ENCODE measurements at regions not wholly inside any gene's neighbourhood (a gene's known extent, or its start where the extent isn't known, plus 50 kb on each side); places are given as distances from the start of the nearest gene placed in this dataset.

- no peak for TF ChIP-seq POLR2AphosphoS5 (IDR thresholded peaks at IDR 0.05; ENCODE audit: insufficient read depth, low read depth, low read length)
- no peak for TF ChIP-seq CTCF (IDR thresholded peaks at IDR 0.05; ENCODE audit: extremely low read depth in 1 of 2, insufficient read depth in 1 of 2, low read depth in 1 of 2, low read length in 2 of 2)
- no peak for TF ChIP-seq MAX (IDR thresholded peaks at IDR 0.05; ENCODE audit: insufficient read depth, insufficient read length)
- TF ChIP-seq EZH2 (IDR thresholded peaks at IDR 0.05; ENCODE audit: borderline replicate concordance, low read depth, low read length, severe bottlenecking) = no peak
- TF ChIP-seq POLR2A (IDR thresholded peaks at IDR 0.05; ENCODE audit: low read depth, low read length) = no peak
Measured at GRCh38 chr11:19562156-19562555, 150.5 kb upstream of the NAV2 start.

Measured in endothelial cell of umbilical vein (primary cell).